ENCODE measurements at regions not wholly inside any gene's neighbourhood (a gene's known extent, or its start where the extent isn't known, plus 50 kb on each side); places are given as distances from the start of the nearest gene placed in this dataset.

DNA sequence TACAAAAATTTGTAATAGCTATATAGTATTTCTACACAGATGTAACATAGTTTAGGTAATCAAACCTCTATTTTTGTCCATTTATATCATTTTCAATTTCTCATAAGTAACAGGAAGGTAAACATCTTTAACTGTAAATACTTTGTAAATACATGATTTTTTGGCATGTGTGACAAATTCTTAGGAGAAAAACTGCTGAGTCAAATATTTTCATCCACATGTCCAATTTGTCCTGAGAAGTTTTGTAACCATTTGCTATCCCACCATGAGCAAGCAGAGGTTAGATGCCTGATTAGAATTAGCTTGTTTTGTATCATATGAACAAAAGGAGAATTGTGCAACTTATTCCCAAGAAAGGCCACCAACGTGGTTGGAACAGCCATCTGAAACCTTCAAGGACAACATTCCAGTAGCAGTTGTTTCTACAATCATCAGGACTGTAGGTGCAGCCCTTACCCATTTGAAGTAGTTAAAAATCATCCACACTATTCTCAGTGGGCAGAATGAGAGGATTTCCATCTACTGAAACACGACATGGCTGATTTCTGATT is 139.6 kb upstream of the MPPED2 start:
- ChIA-PET POLR2A (no interaction called here), CTCF (interaction anchor here (0.6 kb wide), 1 partner anchor 10 kb away, joined by 6 read pairs; no protein-coding TSS in a partner anchor)
- Mint-ChIP-seq H3K4me1 (no peaks in the 10 kb centered on the region), H3K27me3 (no peaks in the 10 kb centered on the region), H3K27ac (no peak overlapping the region), H3K4me3 (no peak overlapping the region), H3K9me3 (no peaks in the 10 kb centered on the region), H3K36me3 (ENCODE audit: low read depth) (no peaks in the 10 kb centered on the region)
- no peak for DNase-seq

DNA sequence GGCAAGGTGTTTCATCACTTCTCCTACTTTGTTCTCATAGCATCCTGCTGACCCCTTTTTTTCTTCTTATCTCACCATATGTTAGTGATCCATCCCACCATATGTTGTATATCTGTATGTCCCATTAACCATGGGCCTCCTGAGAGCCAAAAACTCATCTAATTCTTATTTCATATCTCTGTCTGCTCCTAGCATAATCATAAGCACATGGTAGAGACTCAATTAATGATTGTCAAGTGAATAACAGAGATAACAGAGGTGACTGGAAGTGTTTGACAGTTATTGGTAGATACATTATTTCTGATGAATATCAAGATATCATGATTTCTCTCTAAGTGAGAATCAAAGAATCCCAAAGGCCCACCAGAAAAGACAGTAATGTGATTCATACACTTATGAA is 138.1 kb upstream of the MPPED2 start:
- no peak overlapping the region for H3K27ac Mint-ChIP-seq
- ChIA-PET POLR2A (no interaction called here), CTCF (no interaction called here)
- H3K9me3 Mint-ChIP-seq, result no peaks in the 10 kb centered on the region
- H3K4me3 Mint-ChIP-seq, result no peak overlapping the region
- no peak for DNase-seq
- no peaks in the 10 kb centered on the region for H3K27me3 Mint-ChIP-seq
- no peaks in the 10 kb centered on the region for H3K36me3 Mint-ChIP-seq (ENCODE audit: low read depth)
- H3K4me1 Mint-ChIP-seq, result no peaks in the 10 kb centered on the region

DNA sequence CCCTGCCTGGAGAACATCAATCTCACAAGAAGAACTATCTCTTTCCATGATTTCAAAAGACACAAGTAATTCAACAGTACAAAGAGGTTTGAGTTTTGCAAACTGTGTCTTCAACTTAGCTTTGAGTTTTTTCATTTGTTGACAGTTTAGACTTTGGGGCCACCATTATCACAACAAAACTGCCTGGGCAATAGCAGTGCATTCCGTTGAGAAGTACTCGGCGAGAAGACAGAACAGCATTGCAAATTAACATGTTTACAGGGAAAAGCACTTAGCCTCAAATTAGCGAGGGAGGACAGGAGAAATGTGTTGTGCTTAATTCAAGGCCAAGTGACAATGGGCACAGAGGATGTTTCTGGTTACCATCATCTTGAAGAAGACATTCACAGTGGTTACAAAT is 133.2 kb upstream of the MPPED2 start:
- Mint-ChIP-seq H3K4me3 (no peak overlapping the region), H3K4me1 (no peaks in the 10 kb centered on the region), H3K27me3 (no peaks in the 10 kb centered on the region), H3K27ac (no peak overlapping the region), H3K9me3 (no peaks in the 10 kb centered on the region), H3K36me3 (ENCODE audit: low read depth) (no peaks in the 10 kb centered on the region)
- POLR2A ChIA-PET, result no interaction called here
- no peak for DNase-seq
- CTCF ChIA-PET, result no interaction called here

DNA sequence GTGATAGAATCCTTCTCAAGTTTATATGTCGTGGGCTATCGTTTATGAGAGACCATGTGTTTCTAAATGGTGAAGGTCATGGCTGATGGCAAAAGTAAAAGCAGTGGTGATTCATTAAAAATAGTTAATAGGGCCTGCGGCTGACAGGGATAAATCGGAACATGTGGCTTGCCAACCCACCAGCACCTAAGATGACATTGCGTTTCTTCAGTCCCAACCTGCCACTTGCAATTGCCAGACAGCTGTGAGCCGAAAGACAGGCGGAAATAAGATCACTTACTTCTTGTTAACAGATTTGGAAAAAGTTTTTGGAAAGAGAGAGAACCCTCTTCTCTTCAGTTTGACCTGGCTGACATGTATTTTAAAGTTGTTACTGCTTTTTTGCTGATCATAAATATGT is 131.5 kb upstream of the MPPED2 start:
- DNase-seq, result no peak
- H3K36me3 Mint-ChIP-seq (ENCODE audit: low read depth), result no peaks in the 10 kb centered on the region
- CTCF ChIA-PET, result no interaction called here
- no peak overlapping the region for H3K4me3 Mint-ChIP-seq
- POLR2A ChIA-PET, result no interaction called here
- H3K4me1 Mint-ChIP-seq, result no peaks in the 10 kb centered on the region
- H3K27me3 Mint-ChIP-seq, result no peaks in the 10 kb centered on the region
- H3K9me3 Mint-ChIP-seq, result no peaks in the 10 kb centered on the region
- no peak overlapping the region for H3K27ac Mint-ChIP-seq

DNA sequence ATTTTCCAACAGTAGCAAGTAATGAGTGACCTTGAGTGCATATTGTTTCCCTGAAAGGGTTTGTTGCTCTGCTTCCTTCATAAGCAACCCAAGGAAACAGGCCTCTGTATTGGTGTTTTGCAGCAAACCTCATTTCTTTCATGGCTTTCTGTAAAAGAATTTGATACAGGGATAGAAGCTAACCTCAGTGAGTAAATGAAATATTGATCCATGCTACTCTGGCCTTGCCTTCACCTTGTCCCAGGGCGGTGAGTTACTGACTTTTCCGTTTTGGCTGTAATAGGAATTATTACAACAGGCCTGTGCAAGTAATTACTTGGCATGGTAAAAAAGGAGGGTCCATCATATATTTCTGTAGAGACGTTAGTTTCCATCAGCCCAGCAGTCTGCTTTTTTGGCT is 130.9 kb upstream of the MPPED2 start:
- POLR2A ChIA-PET, result no interaction called here

DNA sequence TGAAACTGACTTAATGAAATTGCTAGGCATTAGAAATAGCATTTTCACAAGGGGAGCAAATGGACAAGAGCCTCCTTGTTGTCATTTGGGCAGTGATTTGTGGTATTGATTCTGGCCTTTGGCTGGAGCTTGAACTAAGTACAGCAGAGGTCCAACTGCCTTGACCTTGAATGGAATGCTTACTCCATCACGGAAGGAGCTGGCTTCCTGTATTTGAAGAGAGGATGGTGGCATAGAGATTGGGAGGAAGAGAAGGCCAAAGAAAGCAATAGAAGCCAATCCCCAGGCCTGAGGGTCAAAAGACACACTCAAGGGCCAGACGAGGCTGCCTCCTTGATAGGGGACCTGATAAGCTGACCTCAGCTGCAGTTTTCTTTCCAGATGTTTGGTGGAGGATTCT is 126.6 kb upstream of the MPPED2 start:
- Mint-ChIP-seq H3K27ac (no peak overlapping the region), H3K9me3 (no peaks in the 10 kb centered on the region), H3K4me1 (no peaks in the 10 kb centered on the region), H3K27me3 (no peaks in the 10 kb centered on the region), H3K4me3 (no peak overlapping the region), H3K36me3 (ENCODE audit: low read depth) (no peaks in the 10 kb centered on the region)
- POLR2A ChIA-PET, result no interaction called here
- DNase-seq, result no peak
- CTCF ChIA-PET, result no interaction called here

More for the DNA sequence above, 130.9 kb upstream of the MPPED2 start:
- H3K4me3 Mint-ChIP-seq, result no peak overlapping the region
- no peaks in the 10 kb centered on the region for H3K36me3 Mint-ChIP-seq (ENCODE audit: low read depth)
- H3K9me3 Mint-ChIP-seq, result no peaks in the 10 kb centered on the region
- H3K4me1 Mint-ChIP-seq, result no peaks in the 10 kb centered on the region
- no peak for DNase-seq
- H3K27ac Mint-ChIP-seq, result no peak overlapping the region
- CTCF ChIA-PET, result no interaction called here
- no peaks in the 10 kb centered on the region for H3K27me3 Mint-ChIP-seq

DNA sequence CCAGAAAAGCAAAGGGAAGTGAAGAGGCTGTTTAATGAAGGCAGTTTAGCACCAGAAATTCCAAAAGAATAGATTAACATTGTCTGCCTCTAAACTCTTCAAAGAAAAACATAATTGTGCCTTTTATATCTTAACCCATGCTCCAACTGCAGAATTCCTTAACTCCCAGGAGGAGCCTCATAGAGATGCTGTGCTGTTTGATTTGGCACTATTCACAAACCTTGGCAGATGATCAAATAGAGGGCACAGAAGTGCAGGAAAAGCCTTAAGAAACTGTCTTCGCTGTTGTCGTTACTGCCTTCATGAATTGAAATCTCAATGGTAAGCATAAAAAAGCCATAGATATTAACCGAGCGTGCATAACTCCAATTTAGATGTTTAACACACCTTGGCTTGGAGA is 124.1 kb upstream of the MPPED2 start:
- Mint-ChIP-seq H3K36me3 (ENCODE audit: low read depth) (no peaks in the 10 kb centered on the region), H3K27ac (no peak overlapping the region), H3K27me3 (no peaks in the 10 kb centered on the region), H3K4me3 (no peak overlapping the region), H3K4me1 (no peaks in the 10 kb centered on the region), H3K9me3 (no peaks in the 10 kb centered on the region)
- no peak for DNase-seq
- ChIA-PET POLR2A (no interaction called here), CTCF (no interaction called here)

DNA sequence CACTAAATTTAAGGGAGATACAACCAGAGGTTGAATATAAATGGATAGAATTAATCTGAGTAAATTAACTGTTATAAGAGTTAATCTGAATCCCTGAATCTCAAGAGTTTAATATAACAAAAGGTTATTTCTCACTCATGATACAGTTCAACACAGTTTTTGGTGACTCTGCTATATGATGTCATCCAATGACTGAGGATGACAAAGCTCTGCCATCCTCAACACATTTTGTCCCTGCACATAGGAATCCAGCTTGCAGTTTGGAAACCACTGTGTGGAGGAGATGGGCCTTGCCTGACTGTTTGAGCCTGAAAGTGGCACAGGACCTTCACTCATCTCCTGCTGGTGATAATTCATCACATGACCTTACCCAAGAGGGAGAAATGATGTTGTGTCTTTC is 121.0 kb upstream of the MPPED2 start:
- H3K4me1 Mint-ChIP-seq, result no peaks in the 10 kb centered on the region
- ChIA-PET POLR2A (no interaction called here), CTCF (no interaction called here)
- no peaks in the 10 kb centered on the region for H3K9me3 Mint-ChIP-seq
- H3K27ac Mint-ChIP-seq, result no peak overlapping the region
- no peak for DNase-seq
- no peaks in the 10 kb centered on the region for H3K27me3 Mint-ChIP-seq
- no peak overlapping the region for H3K4me3 Mint-ChIP-seq
- H3K36me3 Mint-ChIP-seq (ENCODE audit: low read depth), result no peaks in the 10 kb centered on the region

DNA sequence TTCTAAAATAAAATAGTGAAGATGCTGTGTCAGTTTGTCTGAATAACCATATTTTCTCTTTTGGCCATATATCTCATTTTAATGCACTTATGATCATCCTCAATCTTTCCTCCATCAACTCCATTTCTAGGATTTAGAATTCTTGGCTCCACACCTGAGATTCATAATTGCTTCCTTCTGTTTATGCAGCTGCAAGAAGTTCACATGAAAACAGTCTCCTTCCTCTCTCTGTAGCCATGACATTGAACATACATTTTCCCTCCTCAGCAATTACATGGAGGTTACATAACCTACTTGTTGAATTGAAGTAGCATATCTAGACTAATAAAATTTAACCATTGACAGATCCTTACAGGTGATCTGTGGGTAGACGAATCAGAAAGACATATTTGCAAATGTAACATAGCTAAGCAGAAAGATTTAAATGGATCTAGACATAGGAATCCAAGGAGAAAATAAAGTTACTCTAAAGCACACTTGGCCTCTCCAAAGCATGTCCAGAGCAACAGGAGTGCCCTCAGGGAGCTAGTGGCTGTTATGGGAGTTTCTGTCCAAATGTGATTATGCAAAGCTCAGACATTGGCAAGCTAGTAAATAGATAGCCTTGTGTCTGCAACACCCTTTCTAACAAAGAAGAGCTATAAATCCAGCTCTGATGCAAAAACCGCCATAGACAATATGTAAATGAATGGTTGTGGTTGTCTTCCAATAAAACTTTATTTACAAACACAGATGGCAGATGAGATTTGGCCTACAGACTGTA is 119.9 kb upstream of the MPPED2 start:
- ChIA-PET CTCF (no interaction called here), POLR2A (no interaction called here)
- Mint-ChIP-seq H3K4me3 (no peak overlapping the region), H3K9me3 (no peaks in the 10 kb centered on the region), H3K36me3 (ENCODE audit: low read depth) (no peaks in the 10 kb centered on the region), H3K4me1 (no peaks in the 10 kb centered on the region), H3K27ac (no peak overlapping the region), H3K27me3 (no peaks in the 10 kb centered on the region)
- DNase-seq, result no peak

DNA sequence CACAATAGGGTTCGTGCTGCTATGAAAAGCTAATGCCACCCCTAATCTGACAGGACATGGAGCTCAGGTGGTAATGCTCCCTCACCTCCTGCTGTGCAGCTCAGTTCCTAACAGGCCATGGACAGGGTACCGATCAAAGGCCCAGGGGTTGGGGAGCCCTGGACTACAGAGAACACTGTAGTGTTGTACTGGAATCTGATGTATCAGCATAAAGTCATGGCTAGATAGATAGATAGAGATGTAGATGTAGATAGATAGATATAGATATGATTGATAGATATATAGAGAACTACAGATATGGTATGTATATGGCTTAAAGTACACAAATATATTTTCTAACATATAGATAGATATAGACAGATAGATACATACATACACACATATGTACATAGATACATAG is 112.3 kb upstream of the MPPED2 start:
- Mint-ChIP-seq H3K4me3 (no peak overlapping the region), H3K9me3 (peaks cover under 1% of the 10 kb centered on the region), H3K27me3 (no peaks in the 10 kb centered on the region), H3K4me1 (no peaks in the 10 kb centered on the region), H3K27ac (no peak overlapping the region), H3K36me3 (ENCODE audit: low read depth) (no peaks in the 10 kb centered on the region)
- ChIA-PET POLR2A (no interaction called here), CTCF (no interaction called here)
- no peak for DNase-seq

DNA sequence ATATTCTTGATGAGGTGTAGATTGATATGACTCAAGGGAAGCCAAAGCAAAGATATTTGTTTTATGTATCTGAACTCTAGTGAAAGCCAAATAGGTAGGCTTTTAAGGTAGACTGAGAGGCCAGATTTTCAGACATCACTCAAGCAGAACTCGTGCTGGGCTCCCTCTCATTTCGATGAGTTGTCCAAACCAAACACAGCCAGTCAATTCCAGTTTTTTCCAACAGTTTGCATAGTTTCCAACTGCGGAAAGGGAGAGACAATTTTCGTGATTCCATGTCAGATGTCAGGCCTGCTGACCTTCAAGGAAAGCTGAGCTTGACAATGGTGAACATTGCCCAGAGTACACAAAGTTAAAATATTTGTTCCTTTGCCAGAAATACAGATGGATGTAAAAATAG is 110.9 kb upstream of the MPPED2 start:
- CTCF ChIA-PET, result no interaction called here
- Mint-ChIP-seq H3K27me3 (no peaks in the 10 kb centered on the region), H3K9me3 (peaks cover 4% of the 10 kb centered on the region), H3K4me1 (no peaks in the 10 kb centered on the region), H3K36me3 (ENCODE audit: low read depth) (no peaks in the 10 kb centered on the region), H3K27ac (no peak overlapping the region), H3K4me3 (no peak overlapping the region)
- POLR2A ChIA-PET, result no interaction called here
- no peak for DNase-seq

DNA sequence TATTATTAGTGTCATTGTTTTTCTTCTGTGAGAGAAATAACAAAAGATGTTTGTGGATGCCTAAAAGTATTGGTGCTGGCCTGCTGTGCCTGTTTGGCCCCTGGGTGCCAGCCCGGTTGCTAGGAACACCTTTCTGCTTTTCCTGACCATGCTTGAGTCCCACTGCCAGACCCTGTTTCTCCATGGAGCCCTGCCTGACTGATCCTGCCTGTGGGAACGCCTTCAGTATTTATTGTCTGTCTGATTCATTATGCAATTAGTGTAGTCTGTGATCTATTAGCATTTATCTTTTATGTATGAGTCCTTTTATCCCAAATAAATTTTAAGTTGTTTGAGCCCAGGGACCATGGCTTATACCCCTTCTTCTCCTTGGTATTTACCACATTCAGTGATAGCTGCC is 98.6 kb upstream of the MPPED2 start:
- POLR2A ChIA-PET, result no interaction called here

DNA sequence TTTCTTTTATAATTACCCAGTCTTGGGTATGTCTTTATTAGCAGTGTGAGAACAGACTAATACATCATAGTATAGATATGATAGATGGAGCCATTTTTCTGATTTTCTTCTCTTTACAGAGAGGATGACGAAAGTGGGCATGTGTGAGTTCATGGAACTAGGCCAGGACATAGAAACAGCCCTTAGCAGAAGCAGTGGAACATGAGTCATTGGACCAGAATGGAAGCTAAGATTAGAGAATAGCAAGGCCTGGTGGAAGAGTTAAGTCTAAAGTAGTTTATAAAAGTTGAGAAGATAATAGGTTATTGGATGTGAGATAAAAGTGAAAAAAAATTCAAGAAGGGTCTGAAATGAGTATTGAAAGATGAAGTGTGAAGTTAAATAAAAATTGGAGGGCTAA is 97.0 kb upstream of the MPPED2 start:
- H3K27ac Mint-ChIP-seq, result no peak overlapping the region
- H3K4me1 Mint-ChIP-seq, result no peaks in the 10 kb centered on the region
- H3K4me3 Mint-ChIP-seq, result no peak overlapping the region
- ChIA-PET POLR2A (no interaction called here), CTCF (no interaction called here)
- H3K36me3 Mint-ChIP-seq (ENCODE audit: low read depth), result no peaks in the 10 kb centered on the region
- DNase-seq, result no peak
- peaks cover 7% of the 10 kb centered on the region for H3K9me3 Mint-ChIP-seq
- no peaks in the 10 kb centered on the region for H3K27me3 Mint-ChIP-seq

More for the DNA sequence above, 98.6 kb upstream of the MPPED2 start:
- H3K4me1 Mint-ChIP-seq, result no peaks in the 10 kb centered on the region
- no peaks in the 10 kb centered on the region for H3K27me3 Mint-ChIP-seq
- no peak overlapping the region for H3K27ac Mint-ChIP-seq
- no peak for DNase-seq
- H3K4me3 Mint-ChIP-seq, result no peak overlapping the region
- CTCF ChIA-PET, result no interaction called here
- H3K36me3 Mint-ChIP-seq (ENCODE audit: low read depth), result no peaks in the 10 kb centered on the region
- H3K9me3 Mint-ChIP-seq, result peaks cover 5% of the 10 kb centered on the region

DNA sequence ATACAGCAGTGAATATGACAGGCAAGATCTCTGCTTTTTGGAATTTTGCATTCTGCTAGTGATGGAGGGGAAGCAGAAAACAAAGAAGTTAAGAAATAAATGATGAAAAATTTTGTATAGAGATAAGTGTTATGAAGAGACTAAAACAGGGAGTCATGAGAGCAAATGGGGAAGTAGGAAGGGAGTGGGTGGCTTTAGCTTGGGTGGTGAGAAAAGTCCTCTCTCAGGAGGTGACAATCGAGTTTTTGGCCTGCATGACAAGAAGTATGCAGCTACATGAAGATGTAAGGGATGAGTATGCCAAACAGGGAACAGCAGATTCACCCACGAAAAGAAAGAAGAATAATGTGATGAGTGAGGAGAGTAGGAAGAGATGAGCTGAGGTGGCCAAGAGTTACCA is 80.7 kb upstream of the MPPED2 start:
- CTCF ChIA-PET, result no interaction called here
- no peak overlapping the region for H3K4me3 Mint-ChIP-seq
- H3K4me1 Mint-ChIP-seq, result no peaks in the 10 kb centered on the region
- no peak overlapping the region for H3K27ac Mint-ChIP-seq
- H3K27me3 Mint-ChIP-seq, result no peaks in the 10 kb centered on the region
- H3K36me3 Mint-ChIP-seq (ENCODE audit: low read depth), result no peaks in the 10 kb centered on the region
- H3K9me3 Mint-ChIP-seq, result no peaks in the 10 kb centered on the region
- POLR2A ChIA-PET, result no interaction called here
- DNase-seq, result no peak

Data from activated CD4-positive, alpha-beta T cell treated with anti-CD3 and anti-CD28 coated beads, Interleukin-2, amount 10 ng/mL, durations not matched to agents 7 days and 5 days (primary cell).